ENCODE measurements at regions not wholly inside any gene's neighbourhood (a gene's known extent, or its start where the extent isn't known, plus 50 kb on each side); places are given as distances from the start of the nearest gene placed in this dataset.

DNA sequence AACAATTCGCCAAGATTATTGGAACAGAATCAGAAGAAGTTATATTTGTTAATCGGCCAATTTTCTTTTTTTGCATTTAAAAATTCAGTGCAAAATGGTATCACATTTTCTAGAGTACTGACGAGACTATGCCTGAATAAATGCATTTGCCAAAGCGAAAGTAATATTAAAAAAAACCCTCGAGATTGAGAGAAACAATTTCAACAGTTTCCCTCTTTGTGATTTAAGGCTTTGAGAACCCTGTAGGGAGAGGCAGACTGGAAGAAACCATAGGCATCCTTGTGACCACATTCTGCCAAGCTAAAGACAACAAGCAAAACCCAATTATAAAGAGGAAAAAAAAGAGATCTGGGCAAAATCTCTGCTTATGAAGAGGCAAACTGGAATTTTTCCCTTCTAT lies 218.1 kb upstream of the GK2 start:
- no peak overlapping the region for H3K27ac ChIP-seq
- no peaks in the 10 kb centered on the region for H3K27me3 ChIP-seq
- no peak for TF ChIP-seq CTCF (IDR thresholded peaks at IDR 0.05)
- H3K4me1 ChIP-seq, result no peaks in the 10 kb centered on the region
- intact Hi-C loops (cut with DNase I), result no loop called here
- no peaks in the 10 kb centered on the region for H3K36me3 ChIP-seq
- H3K9me3 ChIP-seq, result no peaks in the 10 kb centered on the region
- H3K4me3 ChIP-seq, result no peak overlapping the region
- ATAC-seq (no peak), DNase-seq (no peak)

- no peak for TF ChIP-seq CTCF (IDR thresholded peaks at IDR 0.05)
- ATAC-seq (no peak), DNase-seq (no peak)
- Histone ChIP-seq H3K4me3 (no peak overlapping the region), H3K27me3 (no peaks in the 10 kb centered on the region), H3K9me3 (no peaks in the 10 kb centered on the region), H3K27ac (no peak overlapping the region), H3K36me3 (no peaks in the 10 kb centered on the region), H3K4me1 (no peaks in the 10 kb centered on the region)
- intact Hi-C loops (cut with DNase I), result no loop called here
Observed at GRCh38 chr4:79625361-79625760, 217.3 kb upstream of the GK2 start.

DNA sequence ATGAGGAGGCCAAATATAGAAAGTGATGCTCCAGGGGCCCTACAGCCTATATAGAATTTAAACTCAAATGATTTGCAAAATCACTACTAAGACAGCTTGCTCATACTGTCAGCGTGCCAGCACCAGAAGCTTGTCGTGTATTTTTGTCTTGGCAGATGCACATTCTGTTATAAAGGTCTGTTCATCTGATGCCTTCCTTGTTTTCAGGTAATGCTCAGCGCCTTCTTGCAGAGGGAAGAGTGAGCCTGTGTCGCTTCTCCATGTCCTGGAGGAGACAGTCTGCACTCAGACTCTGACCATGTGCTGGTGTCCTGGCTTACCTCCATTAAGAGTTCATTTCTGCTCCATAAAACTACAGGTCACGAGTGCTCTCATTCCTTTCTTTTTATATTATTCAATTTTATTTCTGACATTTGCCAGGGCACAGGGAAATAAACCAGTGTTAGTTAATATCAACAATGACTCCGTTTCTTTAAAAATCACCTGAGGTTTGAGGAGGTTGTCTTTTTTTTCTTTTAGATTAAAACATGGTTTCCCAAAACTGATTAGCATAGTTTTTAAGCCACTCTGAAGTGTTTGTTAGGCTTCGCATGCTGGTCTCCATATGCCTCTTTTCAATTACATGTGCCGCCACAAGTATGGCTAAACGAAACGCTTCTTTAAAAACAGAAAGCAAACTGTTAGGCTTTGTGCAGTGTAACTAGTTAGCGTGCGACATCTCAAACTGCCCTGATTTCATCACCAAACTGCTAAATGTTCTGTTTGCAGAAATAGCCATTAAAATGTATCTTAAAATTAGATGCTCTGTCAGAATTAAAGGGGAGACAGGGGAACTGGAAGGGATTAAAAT lies 215.2 kb upstream of the GK2 start:
- no peaks in the 10 kb centered on the region for H3K27me3 ChIP-seq
- no peak overlapping the region for H3K4me3 ChIP-seq
- ATAC-seq (no peak), DNase-seq (no peak)
- no peak for TF ChIP-seq CTCF (IDR thresholded peaks at IDR 0.05)
- no peaks in the 10 kb centered on the region for H3K36me3 ChIP-seq
- intact Hi-C loops (cut with DNase I), result no loop called here
- H3K27ac ChIP-seq, result no peak overlapping the region
- H3K9me3 ChIP-seq, result no peaks in the 10 kb centered on the region
- H3K4me1 ChIP-seq, result no peaks in the 10 kb centered on the region

DNA sequence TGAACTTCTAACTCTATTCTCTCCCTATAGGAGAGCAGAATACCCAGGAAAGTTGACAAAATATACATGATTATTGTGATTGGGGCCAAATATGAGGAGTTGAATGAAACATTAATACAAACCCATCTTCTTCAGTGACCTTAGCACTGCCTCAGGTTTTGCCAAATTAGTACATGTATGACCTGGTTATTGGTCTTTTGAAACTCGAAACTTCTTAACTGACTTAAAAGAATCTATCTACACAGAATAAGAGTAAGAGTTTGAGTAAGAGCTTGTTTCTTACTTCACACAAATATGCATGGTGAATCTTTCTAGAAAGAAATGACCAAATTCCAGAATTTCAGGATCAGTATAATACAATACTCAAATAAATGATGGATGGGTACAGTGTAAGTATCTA lies 213.0 kb upstream of the GK2 start:
- Histone ChIP-seq H3K36me3 (no peaks in the 10 kb centered on the region), H3K9me3 (no peaks in the 10 kb centered on the region), H3K27me3 (no peaks in the 10 kb centered on the region), H3K4me3 (no peak overlapping the region), H3K4me1 (no peaks in the 10 kb centered on the region), H3K27ac (no peak overlapping the region)
- TF ChIP-seq CTCF (IDR thresholded peaks at IDR 0.05), result no peak
- no peak for ATAC-seq
- intact Hi-C loops (cut with DNase I), result no loop called here
- no peak for DNase-seq

- intact Hi-C loops (cut with DNase I), result no loop called here
- no peak for ATAC-seq
- no peak for DNase-seq
- Histone ChIP-seq H3K27me3 (no peaks in the 10 kb centered on the region), H3K27ac (no peak overlapping the region), H3K4me1 (no peaks in the 10 kb centered on the region), H3K9me3 (no peaks in the 10 kb centered on the region), H3K36me3 (no peaks in the 10 kb centered on the region), H3K4me3 (no peak overlapping the region)
- no peak for TF ChIP-seq CTCF (IDR thresholded peaks at IDR 0.05)
Observed at GRCh38 chr4:79620617-79621016, 212.6 kb upstream of the GK2 start.

Measured in left lung (tissue), 4 donors.